PC-3 (cell line): ENCODE measurements at regions not wholly inside any gene's neighbourhood (a gene's known extent, or its start where the extent isn't known, plus 50 kb on each side); places are given as distances from the start of the nearest gene placed in this dataset.
"Not testable (repeated sequence)": the region's sequence is repeated elsewhere in the genome, so short reads cannot be mapped to it uniquely, and the experiment has no call there.

Source experiments
- EZH2 ChIP-seq: fragments of 300-600 bp; sonication (generic); IDR thresholded peaks from one replicate; pipeline ENCODE4 v1.6.1; 2017; ENCODE audit warnings: antibody characterized with exemption, mild to moderate bottlenecking, low read length; ENCODE audit not compliant: unreplicated experiment
- TF ChIP-seq, protein P1 (sequence below): fragments of 300-600 bp; sonication (generic); conservative IDR thresholded peaks from 2 replicates; pipeline ENCODE4 v1.5.1; 2017; ENCODE audit warnings: antibody characterized with exemption, low read depth, mild to moderate bottlenecking, low read length

DNA sequence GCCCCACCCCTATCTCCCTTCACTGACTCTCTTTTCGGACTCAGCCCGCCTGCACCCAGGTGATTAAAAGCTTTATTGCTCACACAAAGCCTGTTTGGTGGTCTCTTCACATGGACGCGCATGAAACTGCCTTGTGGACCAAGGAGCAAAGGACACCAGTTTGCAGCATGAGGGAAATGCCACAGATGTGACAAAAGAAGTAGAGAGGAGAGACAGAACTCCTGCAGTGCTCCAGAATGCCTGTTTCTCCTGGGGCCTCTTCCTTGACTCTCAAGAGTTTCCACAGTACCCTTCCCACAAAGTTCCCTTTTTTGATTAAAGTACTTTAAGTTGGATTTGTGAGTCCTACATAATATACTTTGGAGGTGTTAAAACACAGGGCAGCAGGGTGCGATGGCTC is 65.1 kb upstream of the MAML3 start:
- TF ChIP-seq, protein P1, sequence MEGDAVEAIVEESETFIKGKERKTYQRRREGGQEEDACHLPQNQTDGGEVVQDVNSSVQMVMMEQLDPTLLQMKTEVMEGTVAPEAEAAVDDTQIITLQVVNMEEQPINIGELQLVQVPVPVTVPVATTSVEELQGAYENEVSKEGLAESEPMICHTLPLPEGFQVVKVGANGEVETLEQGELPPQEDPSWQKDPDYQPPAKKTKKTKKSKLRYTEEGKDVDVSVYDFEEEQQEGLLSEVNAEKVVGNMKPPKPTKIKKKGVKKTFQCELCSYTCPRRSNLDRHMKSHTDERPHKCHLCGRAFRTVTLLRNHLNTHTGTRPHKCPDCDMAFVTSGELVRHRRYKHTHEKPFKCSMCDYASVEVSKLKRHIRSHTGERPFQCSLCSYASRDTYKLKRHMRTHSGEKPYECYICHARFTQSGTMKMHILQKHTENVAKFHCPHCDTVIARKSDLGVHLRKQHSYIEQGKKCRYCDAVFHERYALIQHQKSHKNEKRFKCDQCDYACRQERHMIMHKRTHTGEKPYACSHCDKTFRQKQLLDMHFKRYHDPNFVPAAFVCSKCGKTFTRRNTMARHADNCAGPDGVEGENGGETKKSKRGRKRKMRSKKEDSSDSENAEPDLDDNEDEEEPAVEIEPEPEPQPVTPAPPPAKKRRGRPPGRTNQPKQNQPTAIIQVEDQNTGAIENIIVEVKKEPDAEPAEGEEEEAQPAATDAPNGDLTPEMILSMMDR: not testable (repeated sequence)
- TF ChIP-seq EZH2: not testable (repeated sequence)
